ENCODE measurements at regions not wholly inside any gene's neighbourhood (a gene's known extent, or its start where the extent isn't known, plus 50 kb on each side); places are given as distances from the start of the nearest gene placed in this dataset.

DNA sequence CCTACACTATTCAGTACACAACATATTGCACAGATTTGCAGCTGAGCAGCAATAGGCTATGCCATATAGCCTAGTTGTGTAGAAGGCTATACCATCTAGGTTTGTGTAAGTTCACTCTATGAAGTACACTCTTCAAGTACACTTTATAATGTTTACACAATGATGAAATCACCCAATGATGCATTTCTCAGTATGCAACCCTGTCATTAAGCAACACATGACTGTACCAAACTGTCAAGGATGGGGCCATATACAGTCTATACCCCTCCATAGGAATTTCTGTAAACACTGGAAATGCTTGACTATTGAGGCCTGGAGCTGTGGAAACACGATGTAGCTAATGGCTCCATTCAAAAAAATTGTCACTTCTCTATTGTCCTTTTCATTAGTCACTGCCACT, 535.4 kb downstream of the EPM2A start:
- Histone ChIP-seq H3K9me3 (ENCODE audit: control extremely low read depth in 1 of 3, control insufficient read depth in 2 of 3, insufficient read depth in 1 of 3, low read length in 2 of 3) (no peaks in the 10 kb centered on the region), H3K4me2 (replicated peaks; ENCODE audit: low read depth, low read length, poor library complexity, severe bottlenecking) (no peak overlapping the region), H3K36me3 (replicated peaks in 1 of 2; ENCODE audit: control extremely low read depth in 1 of 2, control insufficient read depth in 1 of 2, extremely low read depth in 1 of 2, insufficient read depth in 2 of 2, low read length in 1 of 2) (no peaks in the 10 kb centered on the region), H3K4me3 (ENCODE audit: control extremely low read depth in 1 of 5, extremely low read depth in 1 of 5, insufficient read depth in 1 of 5, low read depth in 2 of 5, low read length in 4 of 5) (no peak overlapping the region), H2AFZ (ENCODE audit: insufficient read depth, low read depth, low read length, poor library complexity, severe bottlenecking) (no peak overlapping the region), H4K20me1 (ENCODE audit: control insufficient read depth, insufficient read depth, low read length, poor library complexity, severe bottlenecking) (no peaks in the 10 kb centered on the region), H3K4me1 (ENCODE audit: control insufficient read depth in 2 of 2, insufficient read depth in 2 of 2, low read length in 2 of 2) (no peaks in the 10 kb centered on the region), H3K9ac (ENCODE audit: low read length) (no peak overlapping the region), H3K27me3 (replicated peaks in 1 of 4; ENCODE audit: control extremely low read depth in 1 of 4, control insufficient read depth in 3 of 4, insufficient read depth in 4 of 4, low read length in 3 of 4) (no peaks in the 10 kb centered on the region), H3K79me2 (ENCODE audit: control insufficient read depth, insufficient read depth, low read length) (no peaks in the 10 kb centered on the region), H3K27ac (ENCODE audit: low read length in 2 of 2) (no peak overlapping the region)
- H3K9me3 Mint-ChIP-seq (ENCODE audit: insufficient read depth): no peaks in the 10 kb centered on the region
- ChIA-PET POLR2A (no interaction called here), CTCF (no interaction called here)
- H3K4me3 Mint-ChIP-seq: no peak overlapping the region
- ATAC-seq (ENCODE audit: low read depth) (no peak), DNase-seq (no peak)
- no CpG with 5 or more reads among the region's 1 CpG for WGBS (ENCODE audit: insufficient coverage)
- intact Hi-C loops (cut with micrococcal nuclease): no loop called here
- TF ChIP-seq EZH2 (IDR thresholded peaks at IDR 0.05; ENCODE audit: borderline replicate concordance, insufficient read depth, low read depth, low read length, poor library complexity, severe bottlenecking): no peak
- TF ChIP-seq, protein P1, sequence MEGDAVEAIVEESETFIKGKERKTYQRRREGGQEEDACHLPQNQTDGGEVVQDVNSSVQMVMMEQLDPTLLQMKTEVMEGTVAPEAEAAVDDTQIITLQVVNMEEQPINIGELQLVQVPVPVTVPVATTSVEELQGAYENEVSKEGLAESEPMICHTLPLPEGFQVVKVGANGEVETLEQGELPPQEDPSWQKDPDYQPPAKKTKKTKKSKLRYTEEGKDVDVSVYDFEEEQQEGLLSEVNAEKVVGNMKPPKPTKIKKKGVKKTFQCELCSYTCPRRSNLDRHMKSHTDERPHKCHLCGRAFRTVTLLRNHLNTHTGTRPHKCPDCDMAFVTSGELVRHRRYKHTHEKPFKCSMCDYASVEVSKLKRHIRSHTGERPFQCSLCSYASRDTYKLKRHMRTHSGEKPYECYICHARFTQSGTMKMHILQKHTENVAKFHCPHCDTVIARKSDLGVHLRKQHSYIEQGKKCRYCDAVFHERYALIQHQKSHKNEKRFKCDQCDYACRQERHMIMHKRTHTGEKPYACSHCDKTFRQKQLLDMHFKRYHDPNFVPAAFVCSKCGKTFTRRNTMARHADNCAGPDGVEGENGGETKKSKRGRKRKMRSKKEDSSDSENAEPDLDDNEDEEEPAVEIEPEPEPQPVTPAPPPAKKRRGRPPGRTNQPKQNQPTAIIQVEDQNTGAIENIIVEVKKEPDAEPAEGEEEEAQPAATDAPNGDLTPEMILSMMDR (IDR thresholded peaks at IDR 0.05): no peak
- H3K4me1 Mint-ChIP-seq: no peaks in the 10 kb centered on the region
- H3K27ac Mint-ChIP-seq: no peak overlapping the region
- H3K27me3 Mint-ChIP-seq: no peaks in the 10 kb centered on the region

DNA sequence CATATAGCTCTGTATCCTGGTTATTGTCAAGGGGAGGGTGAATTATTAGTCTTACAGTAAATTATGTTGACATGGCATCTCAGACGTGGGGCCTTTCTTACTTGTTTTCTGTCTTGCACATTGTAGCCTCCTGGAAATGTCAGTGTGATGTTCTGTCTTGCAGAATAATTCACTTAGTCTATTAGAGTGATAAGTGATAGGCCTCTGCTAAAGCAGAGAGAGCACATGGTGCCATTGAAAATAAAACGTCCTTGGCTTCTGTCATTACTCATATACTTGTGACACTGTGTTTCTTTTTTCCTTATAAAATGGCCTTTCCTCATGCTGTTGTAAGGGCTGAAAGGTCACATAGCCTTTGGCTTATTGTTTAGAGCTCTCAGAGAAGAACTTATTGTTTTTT, 531.0 kb downstream of the EPM2A start:
- no peaks in the 10 kb centered on the region for H3K4me1 ChIP-seq (ENCODE audit: control insufficient read depth in 2 of 2, insufficient read depth in 2 of 2, low read length in 2 of 2)
- DNase-seq: no peak
- intact Hi-C loops (cut with micrococcal nuclease): no loop called here
- no peaks in the 10 kb centered on the region for H3K9me3 ChIP-seq (ENCODE audit: control extremely low read depth in 1 of 3, control insufficient read depth in 2 of 3, insufficient read depth in 1 of 3, low read length in 2 of 3)
- no peak for TF ChIP-seq EZH2 (IDR thresholded peaks at IDR 0.05; ENCODE audit: borderline replicate concordance, insufficient read depth, low read depth, low read length, poor library complexity, severe bottlenecking)
- TF ChIP-seq, protein P1 (IDR thresholded peaks at IDR 0.05): no peak
- H3K36me3 ChIP-seq (replicated peaks in 1 of 2; ENCODE audit: control extremely low read depth in 1 of 2, control insufficient read depth in 1 of 2, extremely low read depth in 1 of 2, insufficient read depth in 2 of 2, low read length in 1 of 2): no peaks in the 10 kb centered on the region
- no peak overlapping the region for H3K27ac ChIP-seq (ENCODE audit: low read length in 2 of 2)
- H3K9ac ChIP-seq (ENCODE audit: low read length): no peak overlapping the region
- POLR2A ChIA-PET: no interaction called here
- CTCF ChIA-PET: no interaction called here
- ATAC-seq (ENCODE audit: low read depth): no peak
- no peak overlapping the region for H3K4me3 Mint-ChIP-seq
- H3K4me1 Mint-ChIP-seq: no peaks in the 10 kb centered on the region
- no peaks in the 10 kb centered on the region for H3K79me2 ChIP-seq (ENCODE audit: control insufficient read depth, insufficient read depth, low read length)
- H3K4me2 ChIP-seq (replicated peaks; ENCODE audit: low read depth, low read length, poor library complexity, severe bottlenecking): no peak overlapping the region
- H3K9me3 Mint-ChIP-seq (ENCODE audit: insufficient read depth): no peaks in the 10 kb centered on the region
- H4K20me1 ChIP-seq (ENCODE audit: control insufficient read depth, insufficient read depth, low read length, poor library complexity, severe bottlenecking): no peaks in the 10 kb centered on the region
- H2AFZ ChIP-seq (ENCODE audit: insufficient read depth, low read depth, low read length, poor library complexity, severe bottlenecking): no peak overlapping the region
- no peaks in the 10 kb centered on the region for H3K27me3 ChIP-seq (replicated peaks in 1 of 4; ENCODE audit: control extremely low read depth in 1 of 4, control insufficient read depth in 3 of 4, insufficient read depth in 4 of 4, low read length in 3 of 4)
- no peak overlapping the region for H3K4me3 ChIP-seq (ENCODE audit: control extremely low read depth in 1 of 5, extremely low read depth in 1 of 5, insufficient read depth in 1 of 5, low read depth in 2 of 5, low read length in 4 of 5)
- H3K27me3 Mint-ChIP-seq: peaks cover 6% of the 10 kb centered on the region
- H3K27ac Mint-ChIP-seq: no peak overlapping the region
- 57% methylated on average over 1 of the region's 2 CpGs for WGBS (ENCODE audit: insufficient coverage)
